Germinal center (tissue), 1 donor: ENCODE measurements at regions not wholly inside any gene's neighbourhood (a gene's known extent, or its start where the extent isn't known, plus 50 kb on each side); places are given as distances from the start of the nearest gene placed in this dataset.

Experiments used
- DNase-seq: peaks from one replicate; pipeline ENCODE4 v3.0.0; 2012; ENCODE audit warnings: mixed read lengths, low spot score

DNA sequence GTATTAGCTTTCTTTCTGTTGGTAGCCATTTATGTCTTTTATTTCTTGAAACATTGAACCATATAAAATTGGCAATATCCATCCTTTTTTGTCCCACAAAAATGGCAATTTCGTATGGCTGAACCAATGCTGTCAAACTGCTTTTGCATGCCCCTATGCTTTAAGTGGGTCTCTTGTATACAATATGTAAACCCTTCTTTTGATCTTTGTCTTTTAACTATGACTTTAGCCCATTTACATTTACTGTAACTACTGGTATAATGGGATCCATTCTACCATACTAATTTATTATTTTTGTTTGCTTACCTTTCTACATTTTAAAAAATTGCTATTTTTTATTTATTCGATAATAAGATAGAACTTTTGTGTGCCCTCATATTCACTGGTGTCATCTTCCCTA is 93.4 kb downstream of the TENT4A start:
- DNase-seq: no peak

GRCh38 chr5:6808462-6808861 is 95.2 kb downstream of the TENT4A start:
- no peak for DNase-seq

DNA sequence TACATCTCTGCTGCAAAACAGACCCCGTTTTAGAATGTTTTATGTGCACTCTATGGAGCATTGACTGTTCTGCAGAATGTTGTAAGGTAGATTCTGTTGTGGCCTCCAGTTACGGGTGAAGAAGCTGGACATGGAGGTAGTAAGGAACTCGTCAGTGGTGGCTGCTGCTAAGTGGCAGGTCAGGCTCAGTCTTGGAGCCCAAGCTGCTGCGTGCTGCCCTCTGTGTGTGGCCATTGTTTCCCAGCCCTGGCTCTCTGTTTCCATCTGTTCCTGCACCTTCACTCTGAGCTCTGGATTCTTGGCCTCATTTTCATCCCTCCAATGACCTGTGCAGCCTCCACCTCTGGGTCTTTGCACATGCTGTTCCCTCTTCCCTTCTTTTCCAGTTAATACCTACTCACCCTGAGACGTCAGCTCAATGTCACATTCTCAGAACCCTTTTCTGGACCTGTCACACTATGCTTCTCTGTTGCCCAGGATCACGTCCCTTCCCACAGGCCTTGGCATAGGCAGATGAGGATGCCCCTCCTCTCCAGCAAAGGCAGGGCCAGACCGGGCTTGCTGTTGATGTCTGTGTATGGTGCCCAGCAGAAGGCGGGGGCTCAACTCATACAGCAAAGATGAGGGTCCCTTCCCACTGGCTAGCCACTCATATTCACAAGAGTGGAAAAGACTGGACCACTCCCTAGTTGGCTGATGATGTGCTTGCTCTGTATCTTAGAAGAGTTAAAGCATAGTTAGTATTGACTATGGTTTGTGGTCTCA is 97.6 kb downstream of the TENT4A start:
- DNase-seq: no peak

DNA sequence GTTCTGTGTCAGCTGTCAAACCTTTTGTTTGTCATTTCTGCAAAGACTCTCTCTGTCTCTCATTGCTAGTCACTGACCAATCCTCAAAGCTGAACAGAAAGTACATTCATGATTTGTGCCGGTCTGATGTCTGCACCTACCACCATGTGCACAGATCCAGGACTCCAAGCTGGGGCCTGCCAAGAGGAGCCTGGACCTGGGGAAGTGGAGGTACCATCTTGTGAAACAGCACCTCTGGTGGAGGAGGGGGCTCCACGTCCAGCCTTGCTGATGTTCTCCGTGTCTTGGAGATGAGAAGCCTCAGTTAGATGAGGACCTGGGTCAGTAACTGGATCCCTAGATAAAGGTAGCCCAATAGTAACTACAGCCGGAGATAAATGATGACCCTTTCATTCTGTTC is 98.9 kb downstream of the TENT4A start:
- DNase-seq: no peak

- DNase-seq: no peak
Observed at GRCh38 chr5:6812800-6813731, 99.8 kb downstream of the TENT4A start.

DNA sequence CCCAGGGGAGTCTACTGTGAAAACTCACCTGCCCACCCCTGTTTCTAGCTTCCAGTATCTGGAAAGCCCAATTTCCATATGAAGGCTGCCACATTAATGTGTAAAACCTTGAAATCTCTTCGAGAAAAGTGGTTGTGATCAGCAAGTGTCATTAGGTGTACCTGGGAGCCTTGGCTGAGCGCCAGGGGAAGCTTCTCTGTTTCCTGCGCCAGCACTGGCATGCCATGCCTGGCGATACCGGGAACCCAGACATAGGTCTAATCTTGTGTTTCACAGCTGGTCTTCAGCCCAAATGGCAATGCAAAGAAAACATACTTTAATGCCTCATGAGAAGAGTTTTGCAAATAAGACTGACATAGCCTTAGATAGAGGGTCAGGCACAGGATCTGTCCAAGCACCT is 101.6 kb downstream of the TENT4A start:
- DNase-seq: no peak

GRCh38 chr5:6818594-6819511 is 105.6 kb downstream of the TENT4A start:
- no peak for DNase-seq

- no peak for DNase-seq
Observed at GRCh38 chr5:6819521-6819920, 106.3 kb downstream of the TENT4A start.

DNA sequence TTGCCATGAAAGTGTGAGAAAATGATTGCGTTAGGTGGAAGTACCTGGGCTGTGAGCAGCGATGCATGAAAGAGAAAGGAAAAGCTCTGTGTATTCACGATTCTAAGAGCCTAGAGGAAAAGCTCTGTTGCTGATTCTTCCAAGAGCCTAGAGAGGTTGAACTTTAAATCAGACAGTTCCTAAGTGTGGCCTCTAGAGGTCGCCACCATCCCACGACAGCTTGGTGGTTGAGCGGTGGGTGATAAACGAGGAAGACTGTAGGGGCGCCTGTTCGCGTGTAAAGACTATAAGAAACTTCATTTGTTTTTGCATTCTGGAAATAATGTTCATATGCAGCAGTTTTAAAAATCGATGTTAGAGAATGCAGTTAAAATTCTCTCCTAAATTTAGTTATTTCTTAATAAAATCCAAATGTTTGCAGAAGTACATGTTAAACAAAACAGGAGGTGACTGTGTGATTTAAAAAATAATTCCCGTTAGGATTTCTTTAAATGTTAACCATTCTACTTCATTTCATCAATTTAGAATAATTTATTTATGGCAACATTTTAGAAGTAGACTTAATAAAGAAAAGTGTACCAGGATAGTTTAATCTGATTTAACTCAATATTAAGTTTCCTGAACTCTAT is 107.7 kb downstream of the TENT4A start:
- DNase-seq: peak; percentile 47

- DNase-seq: no peak
Observed at GRCh38 chr5:6822068-6822467, 108.8 kb downstream of the TENT4A start.

- no peak for DNase-seq
Observed at GRCh38 chr5:6822556-6823343, 109.5 kb downstream of the TENT4A start.

DNA sequence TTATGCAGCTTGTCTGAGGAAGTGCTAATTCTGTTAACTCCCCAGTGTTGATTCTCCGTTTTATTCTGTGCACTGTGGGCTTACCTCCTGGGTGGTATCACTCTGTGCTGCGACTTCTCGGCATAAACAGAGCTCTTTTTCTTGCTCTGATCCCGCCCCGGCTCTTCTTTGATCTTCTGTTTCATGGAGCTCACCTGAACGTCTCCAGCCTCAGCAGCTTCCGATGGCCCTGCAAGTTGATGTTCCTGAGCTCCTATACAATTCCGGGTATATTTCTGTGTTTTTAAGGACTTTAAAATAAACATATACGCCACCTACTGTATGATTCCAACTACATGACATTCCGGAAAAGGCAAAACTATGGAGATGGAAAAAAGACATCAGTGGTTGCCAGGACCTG is 110.8 kb downstream of the TENT4A start:
- DNase-seq: no peak

GRCh38 chr5:6825678-6826244 is 112.5 kb downstream of the TENT4A start:
- no peak for DNase-seq

DNA sequence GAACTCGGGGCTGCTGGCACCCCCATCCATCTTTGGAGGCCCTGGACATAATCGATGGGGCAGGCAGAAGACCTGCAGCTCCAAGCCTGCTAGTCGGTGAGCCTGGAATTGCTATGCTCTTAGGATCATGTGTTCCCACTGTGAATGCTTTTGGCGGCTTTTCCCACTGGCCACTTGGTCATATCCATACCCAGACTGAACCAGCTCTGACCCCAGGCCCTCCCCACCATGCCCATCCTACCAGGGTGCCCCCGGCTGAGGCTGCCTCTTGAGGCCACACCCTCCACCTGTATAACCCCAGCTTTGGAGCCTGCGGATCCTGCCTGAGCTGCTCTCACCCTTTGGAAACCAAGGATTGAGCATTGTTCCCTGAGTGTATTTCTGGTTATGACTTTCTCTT is 113.5 kb downstream of the TENT4A start:
- DNase-seq: no peak

DNA sequence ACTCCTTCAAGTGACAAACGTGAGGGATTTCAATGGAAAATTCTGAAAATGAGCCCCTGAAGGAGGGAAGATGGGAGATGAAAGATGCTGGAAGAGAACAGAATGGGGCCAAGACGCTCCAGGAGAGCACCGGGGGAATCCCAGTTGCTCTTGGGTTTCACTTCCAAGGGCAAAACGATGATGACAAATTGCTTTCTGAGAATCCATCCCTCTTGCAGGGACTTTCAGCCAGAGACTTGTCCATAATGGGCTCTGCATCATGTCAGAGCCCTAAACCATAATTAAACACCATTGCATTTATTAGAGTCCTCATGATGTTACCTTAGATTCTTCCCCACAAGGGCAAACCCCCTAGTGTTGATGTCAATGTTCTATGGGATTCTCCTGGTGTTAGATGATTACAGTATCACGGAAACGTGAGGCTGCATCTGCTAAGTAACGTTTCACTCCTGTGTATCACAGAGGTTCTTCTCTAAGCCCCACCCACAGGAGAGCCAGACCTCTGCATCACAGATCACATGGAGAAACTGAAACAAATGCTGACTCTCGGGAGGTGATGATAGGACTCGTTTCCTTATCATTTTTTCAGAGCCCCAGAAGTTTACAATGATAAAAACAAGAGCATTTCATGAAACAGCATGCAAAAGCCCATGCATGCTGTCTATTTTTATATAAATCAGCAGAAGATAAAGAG is 114.4 kb downstream of the TENT4A start:
- DNase-seq: peak; percentile 14

- no peak for DNase-seq
Observed at GRCh38 chr5:6829150-6829784, 116.0 kb downstream of the TENT4A start.

GRCh38 chr5:6830643-6831239 is 117.5 kb downstream of the TENT4A start:
- DNase-seq: no peak

- no peak for DNase-seq
Observed at GRCh38 chr5:6831678-6832671, 118.7 kb downstream of the TENT4A start.
